HG02840 (cell line): ENCODE measurements at regions not wholly inside any gene's neighbourhood (a gene's known extent, or its start where the extent isn't known, plus 50 kb on each side); places are given as distances from the start of the nearest gene placed in this dataset.
"Not testable (repeated sequence)": the region's sequence is repeated elsewhere in the genome, so short reads cannot be mapped to it uniquely, and the experiment has no call there.

Experiments used
- ATAC-seq: cut with Tn5 transposase; IDR thresholded peaks from one replicate; pipeline ENCODE4 v1.9.1; 2021; ENCODE audit warnings: mild to moderate bottlenecking, moderate library complexity, moderate number of reproducible peaks; ENCODE audit not compliant: unreplicated experiment, low FRiP score

GRCh38 chr7:86050918-86051317 is 592.8 kb upstream of the GRM3 start:
- ATAC-seq, result no peak

- ATAC-seq, result no peak
Measured at GRCh38 chr7:86049910-86050309, 593.8 kb upstream of the GRM3 start.

- not testable (repeated sequence) for ATAC-seq
Measured at GRCh38 chr7:86045197-86045596, 598.5 kb upstream of the GRM3 start.

GRCh38 chr7:86025807-86026206 is 617.9 kb upstream of the GRM3 start:
- ATAC-seq, result no peak

GRCh38 chr7:86013662-86014061 is 630.0 kb upstream of the GRM3 start:
- no peak for ATAC-seq

GRCh38 chr7:86012971-86013370 is 630.7 kb upstream of the GRM3 start:
- ATAC-seq, result no peak

- no peak for ATAC-seq
Measured at GRCh38 chr7:86008898-86009297, 634.8 kb upstream of the GRM3 start.

GRCh38 chr7:86006909-86007308 is 636.8 kb upstream of the GRM3 start:
- no peak for ATAC-seq

GRCh38 chr7:86002858-86003257 is 640.9 kb upstream of the GRM3 start:
- ATAC-seq, result no peak

GRCh38 chr7:85997515-85997914 is 646.2 kb upstream of the GRM3 start:
- ATAC-seq, result no peak

- no peak for ATAC-seq
Measured at GRCh38 chr7:85995101-85995500, 648.6 kb upstream of the GRM3 start.

GRCh38 chr7:85980740-85981139 is 663.0 kb upstream of the GRM3 start:
- ATAC-seq, result no peak

GRCh38 chr7:85974176-85974575 is 669.5 kb upstream of the GRM3 start:
- no peak for ATAC-seq

- ATAC-seq, result no peak
Measured at GRCh38 chr7:85972504-85973141, 671.1 kb upstream of the GRM3 start.

- ATAC-seq, result no peak
Measured at GRCh38 chr7:85954961-85955360, 688.7 kb upstream of the GRM3 start.

GRCh38 chr7:85950871-85951270 is 692.8 kb upstream of the GRM3 start:
- no peak for ATAC-seq

GRCh38 chr7:85950418-85950817 is 693.3 kb upstream of the GRM3 start:
- no peak for ATAC-seq

GRCh38 chr7:85947767-85948166 is 695.9 kb upstream of the GRM3 start:
- no peak for ATAC-seq

- ATAC-seq, result no peak
Measured at GRCh38 chr7:85940798-85941197, 702.9 kb upstream of the GRM3 start.

GRCh38 chr7:85931919-85932318 is 711.8 kb upstream of the GRM3 start:
- no peak for ATAC-seq

GRCh38 chr7:85928500-85928899 is 715.2 kb upstream of the GRM3 start:
- no peak for ATAC-seq

- ATAC-seq, result no peak
Measured at GRCh38 chr7:85927226-85927625, 716.5 kb upstream of the GRM3 start.

GRCh38 chr7:85924062-85924461 is 719.6 kb upstream of the GRM3 start:
- ATAC-seq, result no peak
